ENCODE measurements at regions not wholly inside any gene's neighbourhood (a gene's known extent, or its start where the extent isn't known, plus 50 kb on each side); places are given as distances from the start of the nearest gene placed in this dataset.

- ATAC-seq, result no peak
- no peaks in the 10 kb centered on the region for H3K27me3 ChIP-seq
- intact Hi-C loops (cut with DNase I; ENCODE audit: low total_unique reads), result no loop called here
These were observed 221.8 kb upstream of the MBL2 start for GRCh38 chr10:52994370-52994769.

DNA sequence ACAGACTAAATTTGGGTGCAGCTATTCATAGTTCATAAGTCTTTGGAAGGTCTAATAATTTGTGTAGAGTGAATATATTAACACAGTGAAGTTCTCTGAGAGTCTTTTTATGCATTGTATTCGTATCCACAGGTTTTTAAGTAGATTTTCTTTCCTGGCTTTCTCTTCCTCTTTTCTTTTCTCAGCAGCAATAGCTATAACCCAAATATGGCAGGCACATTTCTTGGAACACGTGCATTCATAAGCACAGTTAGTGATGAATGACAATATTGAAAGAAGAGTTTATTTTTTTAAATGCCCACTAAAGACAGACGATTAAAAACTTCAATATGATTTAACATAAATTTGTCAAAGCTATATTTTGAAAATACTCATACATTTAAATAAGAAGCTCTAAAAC, 220.5 kb upstream of the MBL2 start:
- Histone ChIP-seq H3K4me1 (no peaks in the 10 kb centered on the region), H3K4me3 (no peak overlapping the region), H3K9me3 (no peaks in the 10 kb centered on the region), H3K36me3 (no peaks in the 10 kb centered on the region), H3K27me3 (no peaks in the 10 kb centered on the region), H3K27ac (no peak overlapping the region)
- TF ChIP-seq POLR2A (IDR thresholded peaks at IDR 0.05), result no peak
- in situ Hi-C loops (cut with MboI; ENCODE audit: low sequenced_read_pairs in 4 of 4) (no loop called here), intact Hi-C loops (cut with DNase I; ENCODE audit: low total_unique reads) (no loop called here)
- DNase-seq, result no peak
- no peak for ATAC-seq

More at GRCh38 chr10:52994370-52994769, 221.8 kb upstream of the MBL2 start:
- no peak for TF ChIP-seq POLR2A (IDR thresholded peaks at IDR 0.05)
- TF ChIP-seq, protein P1, sequence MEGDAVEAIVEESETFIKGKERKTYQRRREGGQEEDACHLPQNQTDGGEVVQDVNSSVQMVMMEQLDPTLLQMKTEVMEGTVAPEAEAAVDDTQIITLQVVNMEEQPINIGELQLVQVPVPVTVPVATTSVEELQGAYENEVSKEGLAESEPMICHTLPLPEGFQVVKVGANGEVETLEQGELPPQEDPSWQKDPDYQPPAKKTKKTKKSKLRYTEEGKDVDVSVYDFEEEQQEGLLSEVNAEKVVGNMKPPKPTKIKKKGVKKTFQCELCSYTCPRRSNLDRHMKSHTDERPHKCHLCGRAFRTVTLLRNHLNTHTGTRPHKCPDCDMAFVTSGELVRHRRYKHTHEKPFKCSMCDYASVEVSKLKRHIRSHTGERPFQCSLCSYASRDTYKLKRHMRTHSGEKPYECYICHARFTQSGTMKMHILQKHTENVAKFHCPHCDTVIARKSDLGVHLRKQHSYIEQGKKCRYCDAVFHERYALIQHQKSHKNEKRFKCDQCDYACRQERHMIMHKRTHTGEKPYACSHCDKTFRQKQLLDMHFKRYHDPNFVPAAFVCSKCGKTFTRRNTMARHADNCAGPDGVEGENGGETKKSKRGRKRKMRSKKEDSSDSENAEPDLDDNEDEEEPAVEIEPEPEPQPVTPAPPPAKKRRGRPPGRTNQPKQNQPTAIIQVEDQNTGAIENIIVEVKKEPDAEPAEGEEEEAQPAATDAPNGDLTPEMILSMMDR (IDR thresholded peaks at IDR 0.05 in 4 of 5, conservative IDR thresholded peaks at IDR 0.05 in 1 of 5), result no peak
- H3K27ac ChIP-seq, result no peak overlapping the region
- in situ Hi-C loops (cut with MboI; ENCODE audit: low sequenced_read_pairs in 4 of 4), result no loop called here
- no peaks in the 10 kb centered on the region for H3K4me1 ChIP-seq
- no peaks in the 10 kb centered on the region for H3K9me3 ChIP-seq
- no peak for DNase-seq
- H3K36me3 ChIP-seq, result no peaks in the 10 kb centered on the region
- no peak overlapping the region for H3K4me3 ChIP-seq

DNA sequence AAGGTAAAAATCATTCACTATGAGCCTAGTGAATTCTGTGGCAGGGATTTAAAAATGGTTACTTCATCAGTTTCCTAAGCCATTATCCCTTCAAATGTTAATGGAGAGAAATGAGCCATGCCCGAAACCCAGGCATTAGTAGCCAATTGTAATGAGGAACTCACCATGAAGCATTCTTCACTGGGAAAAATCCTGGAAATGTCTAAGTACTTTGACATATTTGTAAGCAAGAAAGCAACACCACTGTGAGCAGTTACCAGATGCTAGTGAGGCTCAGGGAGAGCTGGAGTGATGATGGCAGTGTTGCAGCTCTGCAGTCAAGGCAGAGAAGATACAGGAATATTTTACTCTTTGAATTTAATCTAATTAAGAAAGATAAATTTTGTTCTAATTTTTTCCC, 220.0 kb upstream of the MBL2 start:
- intact Hi-C loops (cut with DNase I; ENCODE audit: low total_unique reads) (no loop called here), in situ Hi-C loops (cut with MboI; ENCODE audit: low sequenced_read_pairs in 4 of 4) (no loop called here)
- Histone ChIP-seq H3K4me1 (no peaks in the 10 kb centered on the region), H3K4me3 (no peak overlapping the region), H3K27ac (no peak overlapping the region), H3K36me3 (no peaks in the 10 kb centered on the region), H3K9me3 (no peaks in the 10 kb centered on the region), H3K27me3 (no peaks in the 10 kb centered on the region)
- ATAC-seq (no peak), DNase-seq (no peak)
- TF ChIP-seq POLR2A (IDR thresholded peaks at IDR 0.05), result no peak
- TF ChIP-seq, protein P1 (IDR thresholded peaks at IDR 0.05 in 4 of 5, conservative IDR thresholded peaks at IDR 0.05 in 1 of 5), result no peak

DNA sequence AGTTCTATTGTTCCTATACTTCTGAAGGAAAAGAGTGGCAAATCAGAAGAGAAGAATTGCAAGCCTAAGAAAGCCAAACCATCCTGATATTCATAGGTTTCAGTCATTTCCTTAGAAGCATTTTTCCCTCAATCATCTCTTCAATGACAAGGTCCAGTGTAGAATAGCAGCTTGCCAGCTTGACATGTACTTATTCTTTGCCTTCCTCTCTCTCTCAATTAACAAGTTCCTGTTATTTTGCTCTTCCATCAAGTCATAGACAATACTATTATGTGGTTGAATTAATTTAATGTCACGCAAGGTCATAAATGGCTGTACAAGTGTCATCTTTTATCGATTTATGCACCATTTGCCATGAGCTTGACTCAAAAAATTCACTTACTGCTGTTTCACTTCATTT, 216.3 kb upstream of the MBL2 start:
- no peak overlapping the region for H3K27ac ChIP-seq
- no peaks in the 10 kb centered on the region for H3K4me1 ChIP-seq
- DNase-seq, result no peak
- H3K27me3 ChIP-seq, result no peaks in the 10 kb centered on the region
- no peaks in the 10 kb centered on the region for H3K36me3 ChIP-seq
- in situ Hi-C loops (cut with MboI; ENCODE audit: low sequenced_read_pairs in 4 of 4), result no loop called here
- no peak overlapping the region for H3K4me3 ChIP-seq
- no peak for ATAC-seq
- intact Hi-C loops (cut with DNase I; ENCODE audit: low total_unique reads), result no loop called here
- no peak for TF ChIP-seq POLR2A (IDR thresholded peaks at IDR 0.05)
- TF ChIP-seq, protein P1 (IDR thresholded peaks at IDR 0.05 in 4 of 5, conservative IDR thresholded peaks at IDR 0.05 in 1 of 5), result no peak
- H3K9me3 ChIP-seq, result no peaks in the 10 kb centered on the region

- TF ChIP-seq, protein P1 (IDR thresholded peaks at IDR 0.05 in 4 of 5, conservative IDR thresholded peaks at IDR 0.05 in 1 of 5), result no peak
- no peak for TF ChIP-seq POLR2A (IDR thresholded peaks at IDR 0.05)
- Histone ChIP-seq H3K4me3 (no peak overlapping the region), H3K27ac (no peak overlapping the region), H3K9me3 (no peaks in the 10 kb centered on the region), H3K27me3 (no peaks in the 10 kb centered on the region), H3K4me1 (no peaks in the 10 kb centered on the region), H3K36me3 (no peaks in the 10 kb centered on the region)
- intact Hi-C loops (cut with DNase I; ENCODE audit: low total_unique reads), result no loop called here
- ATAC-seq, result no peak
- DNase-seq, result no peak
- in situ Hi-C loops (cut with MboI; ENCODE audit: low sequenced_read_pairs in 4 of 4), result no loop called here
These were observed 213.5 kb upstream of the MBL2 start for GRCh38 chr10:52986125-52986524.
